ENCODE measurements at regions not wholly inside any gene's neighbourhood (a gene's known extent, or its start where the extent isn't known, plus 50 kb on each side); places are given as distances from the start of the nearest gene placed in this dataset.

DNA sequence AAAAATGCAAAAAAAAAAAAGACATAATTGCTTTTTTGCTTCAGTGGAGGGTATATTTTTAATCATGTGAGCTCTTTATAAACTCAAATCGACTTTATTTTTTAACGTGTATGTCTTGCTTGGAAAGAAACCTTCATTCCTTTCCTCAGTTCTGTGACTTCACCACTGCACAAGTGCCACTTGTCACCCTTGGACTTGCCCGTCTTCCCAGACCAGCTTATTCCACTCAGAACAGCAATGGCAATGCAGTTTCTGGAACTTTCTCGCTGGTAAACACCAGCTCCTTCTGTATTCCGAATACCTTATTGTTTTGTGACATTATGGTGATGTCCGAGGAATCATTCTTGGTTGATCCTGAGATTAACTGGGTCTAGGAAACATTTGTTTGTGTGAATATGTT is 440.5 kb upstream of the ADAMTS16 start:
- DNase-seq, result no peak
- no peak overlapping the region for H3K27ac Mint-ChIP-seq (ENCODE audit: unreplicated experiment)
- no peaks in the 10 kb centered on the region for H3K27me3 Mint-ChIP-seq (ENCODE audit: unreplicated experiment)
- H3K4me3 Mint-ChIP-seq (ENCODE audit: low read depth, unreplicated experiment), result no peak overlapping the region
- TF ChIP-seq, protein P1, sequence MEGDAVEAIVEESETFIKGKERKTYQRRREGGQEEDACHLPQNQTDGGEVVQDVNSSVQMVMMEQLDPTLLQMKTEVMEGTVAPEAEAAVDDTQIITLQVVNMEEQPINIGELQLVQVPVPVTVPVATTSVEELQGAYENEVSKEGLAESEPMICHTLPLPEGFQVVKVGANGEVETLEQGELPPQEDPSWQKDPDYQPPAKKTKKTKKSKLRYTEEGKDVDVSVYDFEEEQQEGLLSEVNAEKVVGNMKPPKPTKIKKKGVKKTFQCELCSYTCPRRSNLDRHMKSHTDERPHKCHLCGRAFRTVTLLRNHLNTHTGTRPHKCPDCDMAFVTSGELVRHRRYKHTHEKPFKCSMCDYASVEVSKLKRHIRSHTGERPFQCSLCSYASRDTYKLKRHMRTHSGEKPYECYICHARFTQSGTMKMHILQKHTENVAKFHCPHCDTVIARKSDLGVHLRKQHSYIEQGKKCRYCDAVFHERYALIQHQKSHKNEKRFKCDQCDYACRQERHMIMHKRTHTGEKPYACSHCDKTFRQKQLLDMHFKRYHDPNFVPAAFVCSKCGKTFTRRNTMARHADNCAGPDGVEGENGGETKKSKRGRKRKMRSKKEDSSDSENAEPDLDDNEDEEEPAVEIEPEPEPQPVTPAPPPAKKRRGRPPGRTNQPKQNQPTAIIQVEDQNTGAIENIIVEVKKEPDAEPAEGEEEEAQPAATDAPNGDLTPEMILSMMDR (IDR thresholded peaks at IDR 0.05; ENCODE audit: unreplicated experiment), result no peak
- peaks cover 10% of the 10 kb centered on the region for H3K9me3 Mint-ChIP-seq (ENCODE audit: low read depth, unreplicated experiment)
- no TSS peak for BruUV-seq (replicated peaks)
- CTCF ChIA-PET, result interaction anchor here (0.8 kb wide), 1 partner anchor 12 kb away, joined by 3 read pairs; no protein-coding TSS in a partner anchor
- intact Hi-C loops (cut with micrococcal nuclease; ENCODE audit: unreplicated experiment), result no loop called here
- no peaks in the 10 kb centered on the region for H3K36me3 Mint-ChIP-seq (ENCODE audit: insufficient read depth, unreplicated experiment)
- H3K4me1 Mint-ChIP-seq (ENCODE audit: low read depth, unreplicated experiment), result no peaks in the 10 kb centered on the region

DNA sequence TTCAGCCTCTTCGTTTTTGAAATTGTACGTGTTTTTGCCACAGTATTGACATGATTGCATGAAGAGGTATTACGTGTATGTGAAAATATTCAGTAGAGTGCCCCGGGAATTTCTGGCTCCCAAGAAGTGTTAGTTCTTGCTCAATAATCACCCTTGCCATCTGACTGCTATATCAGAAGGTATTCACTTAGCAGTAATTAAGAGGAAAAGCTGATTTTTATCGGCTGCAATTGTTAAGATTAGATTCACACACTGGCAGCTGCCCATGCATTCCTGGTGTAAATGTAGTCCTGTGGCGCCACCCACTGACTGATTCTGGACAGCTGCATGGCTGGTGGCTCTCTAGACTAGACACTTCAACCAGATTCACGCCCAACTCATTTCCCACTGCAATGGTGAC is 440.1 kb upstream of the ADAMTS16 start:
- Mint-ChIP-seq H3K27me3 (ENCODE audit: unreplicated experiment) (no peaks in the 10 kb centered on the region), H3K36me3 (ENCODE audit: insufficient read depth, unreplicated experiment) (no peaks in the 10 kb centered on the region), H3K4me3 (ENCODE audit: low read depth, unreplicated experiment) (no peak overlapping the region), H3K4me1 (ENCODE audit: low read depth, unreplicated experiment) (no peaks in the 10 kb centered on the region), H3K9me3 (ENCODE audit: low read depth, unreplicated experiment) (peaks cover 10% of the 10 kb centered on the region), H3K27ac (ENCODE audit: unreplicated experiment) (no peak overlapping the region)
- TF ChIP-seq, protein P1 (IDR thresholded peaks at IDR 0.05; ENCODE audit: unreplicated experiment), result no peak
- CTCF ChIA-PET, result interaction anchor here (0.7 kb wide), 1 partner anchor 18 kb away, joined by 6 read pairs; no protein-coding TSS in a partner anchor
- BruUV-seq (replicated peaks), result no TSS peak
- intact Hi-C loops (cut with micrococcal nuclease; ENCODE audit: unreplicated experiment), result no loop called here
- no peak for DNase-seq

DNA sequence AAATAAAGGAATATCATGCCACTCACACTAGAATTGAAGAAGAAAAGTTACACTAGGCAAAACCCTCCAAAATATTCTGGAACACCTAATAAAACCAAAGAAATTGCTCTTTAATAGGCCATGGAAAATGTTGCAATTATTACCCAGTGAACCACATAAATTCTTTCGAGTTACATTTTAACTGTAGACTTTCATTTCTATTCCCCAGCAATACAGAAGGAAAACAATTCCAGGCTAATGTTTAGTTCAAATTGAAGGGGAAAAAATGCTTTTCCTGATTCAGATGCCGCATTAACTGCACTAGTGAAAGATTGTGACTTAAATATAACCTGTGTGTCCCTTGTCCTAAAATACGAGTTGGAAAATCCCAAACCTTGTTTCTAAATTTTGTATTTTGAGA is 439.3 kb upstream of the ADAMTS16 start:
- Mint-ChIP-seq H3K9me3 (ENCODE audit: low read depth, unreplicated experiment) (peaks cover 12% of the 10 kb centered on the region), H3K36me3 (ENCODE audit: insufficient read depth, unreplicated experiment) (no peaks in the 10 kb centered on the region), H3K27me3 (ENCODE audit: unreplicated experiment) (no peaks in the 10 kb centered on the region), H3K4me1 (ENCODE audit: low read depth, unreplicated experiment) (no peaks in the 10 kb centered on the region), H3K27ac (ENCODE audit: unreplicated experiment) (no peak overlapping the region), H3K4me3 (ENCODE audit: low read depth, unreplicated experiment) (no peak overlapping the region)
- no TSS peak for BruUV-seq (replicated peaks)
- TF ChIP-seq, protein P1 (IDR thresholded peaks at IDR 0.05; ENCODE audit: unreplicated experiment), result no peak
- intact Hi-C loops (cut with micrococcal nuclease; ENCODE audit: unreplicated experiment), result no loop called here
- no peak for DNase-seq
- CTCF ChIA-PET, result no interaction called here

DNA sequence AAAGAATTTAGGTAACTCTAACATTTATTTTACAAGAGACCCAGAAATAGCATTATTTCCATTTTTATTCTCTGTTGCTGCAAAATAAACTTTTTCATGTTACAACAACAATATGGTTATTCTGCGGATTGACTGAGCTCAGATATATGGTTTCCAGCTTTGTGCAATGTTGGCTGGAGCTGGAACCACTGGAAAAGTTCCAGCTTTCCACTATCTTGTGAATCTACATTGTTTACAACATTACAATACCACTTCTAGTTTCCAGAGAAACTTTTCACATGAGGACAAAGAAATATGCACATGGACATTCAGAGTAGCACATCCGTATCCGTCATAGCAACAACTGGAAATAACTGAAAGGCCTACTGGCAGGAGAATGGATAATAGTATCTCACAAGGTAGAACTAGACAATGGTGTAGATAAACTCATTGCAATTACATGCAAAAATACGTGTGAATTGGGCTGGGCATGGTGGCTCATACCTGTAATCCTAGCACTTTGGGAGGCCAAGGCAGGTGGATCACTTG is 436.1 kb upstream of the ADAMTS16 start:
- no peaks in the 10 kb centered on the region for H3K27me3 Mint-ChIP-seq (ENCODE audit: unreplicated experiment)
- TF ChIP-seq, protein P1 (IDR thresholded peaks at IDR 0.05; ENCODE audit: unreplicated experiment), result no peak
- H3K27ac Mint-ChIP-seq (ENCODE audit: unreplicated experiment), result no peak overlapping the region
- BruUV-seq (replicated peaks), result no TSS peak
- peaks cover 15% of the 10 kb centered on the region for H3K9me3 Mint-ChIP-seq (ENCODE audit: low read depth, unreplicated experiment)
- CTCF ChIA-PET, result no interaction called here
- no peak overlapping the region for H3K4me3 Mint-ChIP-seq (ENCODE audit: low read depth, unreplicated experiment)
- H3K4me1 Mint-ChIP-seq (ENCODE audit: low read depth, unreplicated experiment), result no peaks in the 10 kb centered on the region
- no peak for DNase-seq
- intact Hi-C loops (cut with micrococcal nuclease; ENCODE audit: unreplicated experiment), result no loop called here
- no peaks in the 10 kb centered on the region for H3K36me3 Mint-ChIP-seq (ENCODE audit: insufficient read depth, unreplicated experiment)
